ENCODE measurements at regions not wholly inside any gene's neighbourhood (a gene's known extent, or its start where the extent isn't known, plus 50 kb on each side); places are given as distances from the start of the nearest gene placed in this dataset.
"Not testable (repeated sequence)": the region's sequence is repeated elsewhere in the genome, so short reads cannot be mapped to it uniquely, and the experiment has no call there.

DNA sequence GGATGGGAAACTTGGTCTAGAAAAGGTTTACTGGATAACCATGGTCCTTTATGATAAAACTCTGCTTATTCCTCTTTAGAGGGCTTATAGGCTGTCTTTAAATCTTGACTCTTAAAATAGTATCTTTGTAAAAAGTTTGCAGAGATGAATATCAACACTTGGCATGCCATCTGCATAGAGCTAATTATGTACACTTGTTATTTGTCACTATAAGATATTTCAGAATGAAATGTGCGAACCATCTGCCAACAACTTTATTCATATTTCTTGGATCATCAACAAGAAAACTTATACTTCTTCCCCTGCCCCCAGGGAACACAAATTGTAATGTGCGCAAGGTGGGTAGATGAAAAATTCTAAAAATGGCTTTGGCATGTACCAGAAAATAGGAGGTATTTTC lies 653.0 kb upstream of the CHAC2 start:
- DNase-seq: no peak

DNA sequence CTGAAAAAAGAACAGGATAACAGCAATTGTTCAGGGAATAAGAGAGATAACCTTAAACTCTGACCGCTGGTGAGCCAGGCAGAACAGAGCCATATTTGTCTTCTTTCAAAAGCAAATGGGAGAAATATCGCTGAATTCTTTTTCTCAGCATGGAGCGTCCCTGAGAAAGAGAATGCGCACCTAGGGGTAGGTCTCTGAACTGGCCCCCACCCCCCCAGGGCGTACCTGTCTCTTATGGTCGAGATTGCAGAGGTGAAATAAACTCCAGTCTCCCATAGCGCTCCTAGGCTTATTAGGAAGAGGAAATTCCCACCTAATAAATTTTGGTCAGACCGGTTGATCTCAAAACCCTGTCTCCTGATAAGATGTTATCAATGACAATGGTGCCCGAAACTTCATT lies 655.2 kb upstream of the CHAC2 start:
- DNase-seq: not testable (repeated sequence)

DNA sequence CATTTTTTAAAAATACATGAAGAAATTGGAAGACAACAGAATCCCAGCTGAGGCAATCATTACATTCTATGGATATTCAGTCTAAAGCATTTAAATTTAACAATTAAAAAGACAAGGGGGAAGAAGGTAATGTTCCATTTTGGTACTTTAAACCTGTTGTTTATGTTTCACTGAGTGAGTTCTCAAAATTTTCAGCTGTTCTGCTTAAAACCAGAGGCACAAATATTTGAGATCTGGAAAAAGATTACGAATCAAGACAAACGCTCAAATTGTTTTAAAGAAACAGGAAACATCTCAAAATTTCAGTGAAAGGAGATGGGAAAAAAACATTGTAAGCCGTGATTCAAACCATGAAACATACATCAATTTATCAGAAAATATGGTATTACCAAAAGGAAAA lies 656.2 kb upstream of the CHAC2 start:
- no peak for DNase-seq

- DNase-seq: no peak
These were observed 656.6 kb upstream of the CHAC2 start for GRCh38 chr2:53111004-53111403.

DNA sequence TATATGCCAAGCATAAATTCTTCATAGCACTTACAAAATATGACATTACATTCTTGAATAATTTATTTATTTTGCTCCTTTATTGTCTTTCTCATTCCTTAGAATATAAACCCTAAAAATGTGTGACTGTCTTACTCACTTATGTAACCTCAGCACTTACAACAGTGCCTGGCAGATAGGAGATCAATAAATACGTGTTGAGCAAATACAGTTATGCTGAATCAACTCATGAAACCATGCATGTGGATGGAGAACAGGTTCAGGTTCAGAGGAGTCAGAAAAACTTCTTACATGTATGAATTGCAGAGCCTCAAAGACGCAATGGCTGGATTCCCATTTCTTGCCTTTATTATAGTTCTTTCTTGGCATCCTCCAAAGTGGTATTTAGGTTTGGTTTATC lies 659.4 kb upstream of the CHAC2 start:
- no peak for DNase-seq

GRCh38 chr2:53104263-53104662 lies 663.3 kb upstream of the CHAC2 start:
- no peak for DNase-seq

DNA sequence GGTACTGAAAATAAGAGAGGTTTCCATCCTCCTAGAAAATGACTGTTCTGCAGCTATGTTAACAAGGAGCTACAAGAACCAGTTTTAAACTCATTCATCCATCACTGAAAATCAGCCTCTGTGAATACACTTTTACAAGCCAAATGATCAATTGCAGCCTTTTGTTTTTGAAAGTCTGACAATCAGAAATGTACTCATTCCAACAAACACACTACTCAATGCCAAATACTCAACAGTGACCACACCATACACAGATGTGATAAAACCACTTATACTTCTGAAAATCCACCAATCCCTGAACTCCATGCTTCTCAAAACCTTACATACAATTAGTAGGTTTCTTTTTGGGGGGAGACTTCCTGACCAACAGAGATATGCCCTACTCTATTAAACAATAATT lies 663.9 kb upstream of the CHAC2 start:
- DNase-seq: no peak

DNA sequence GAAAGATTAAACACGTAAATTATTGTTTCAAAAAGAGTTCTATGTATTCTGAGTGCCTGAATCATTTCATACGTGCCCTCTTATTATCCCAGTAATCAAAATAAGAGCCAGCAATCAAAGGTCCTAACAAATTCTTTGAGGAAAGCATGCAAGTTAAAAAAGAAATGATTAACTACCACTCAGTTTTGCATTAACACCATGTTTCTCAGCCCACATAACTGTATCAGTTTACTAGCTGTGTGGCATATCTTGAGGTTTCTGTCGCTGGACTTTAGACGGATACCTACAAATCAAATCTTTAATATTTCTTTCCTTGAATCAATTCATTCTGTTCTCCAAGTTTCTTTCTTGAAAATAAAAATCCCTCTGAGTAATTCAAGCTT lies 668.9 kb upstream of the CHAC2 start:
- no peak for DNase-seq

DNA sequence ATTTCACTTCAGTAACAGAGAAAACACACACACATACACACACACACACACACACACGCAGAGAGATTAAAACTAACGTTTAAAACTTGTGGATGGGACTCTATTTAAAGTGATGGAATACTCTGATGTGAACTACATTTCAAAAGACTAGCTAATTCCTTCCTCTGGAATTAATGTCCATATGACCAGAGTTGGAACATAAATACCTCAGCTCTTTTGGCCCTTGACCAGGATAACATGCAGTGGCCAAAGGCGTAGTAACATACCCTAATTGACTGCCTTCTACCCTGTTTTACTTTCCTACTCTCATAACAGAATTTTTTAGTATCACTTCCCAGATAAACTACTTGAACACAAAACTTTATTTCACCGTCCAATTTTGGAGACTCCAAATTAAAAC lies 671.3 kb upstream of the CHAC2 start:
- DNase-seq: no peak

DNA sequence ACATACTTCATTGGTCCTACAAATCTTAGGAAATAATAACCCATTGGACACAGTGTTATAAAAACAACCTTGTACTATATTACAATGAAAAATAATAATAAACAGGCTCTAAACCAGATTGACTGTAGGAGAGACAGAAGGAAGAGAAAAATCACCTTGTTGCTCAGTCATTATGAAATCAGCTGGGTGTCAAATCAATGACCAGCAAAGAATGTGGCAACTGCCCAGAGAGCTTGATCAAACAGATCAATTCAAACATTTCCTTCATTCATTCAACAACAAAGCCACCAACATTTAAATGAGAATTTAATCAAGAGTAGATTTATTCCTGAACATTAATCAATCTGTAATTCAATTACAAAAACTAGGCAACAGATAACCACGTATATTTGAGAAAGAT lies 671.9 kb upstream of the CHAC2 start:
- no peak for DNase-seq

DNA sequence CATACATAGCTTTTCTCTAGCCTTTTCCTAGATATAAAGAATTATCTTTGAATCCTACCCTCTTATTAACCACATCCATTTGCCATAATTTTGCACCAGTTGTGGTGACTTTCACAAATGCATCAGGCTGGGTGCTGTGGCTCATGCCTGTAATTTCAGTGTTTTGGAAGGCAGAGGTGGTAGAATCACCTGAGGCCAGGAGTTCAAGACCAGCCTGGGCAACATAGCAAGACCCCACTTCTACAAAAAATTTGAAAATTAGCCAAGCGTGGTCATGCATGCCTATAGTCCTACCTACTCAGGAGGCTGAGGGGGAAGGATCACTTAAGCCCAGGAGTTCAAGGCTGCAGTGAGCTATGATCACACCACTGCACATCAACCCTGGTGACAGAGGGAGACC lies 672.4 kb upstream of the CHAC2 start:
- DNase-seq: no peak

DNA sequence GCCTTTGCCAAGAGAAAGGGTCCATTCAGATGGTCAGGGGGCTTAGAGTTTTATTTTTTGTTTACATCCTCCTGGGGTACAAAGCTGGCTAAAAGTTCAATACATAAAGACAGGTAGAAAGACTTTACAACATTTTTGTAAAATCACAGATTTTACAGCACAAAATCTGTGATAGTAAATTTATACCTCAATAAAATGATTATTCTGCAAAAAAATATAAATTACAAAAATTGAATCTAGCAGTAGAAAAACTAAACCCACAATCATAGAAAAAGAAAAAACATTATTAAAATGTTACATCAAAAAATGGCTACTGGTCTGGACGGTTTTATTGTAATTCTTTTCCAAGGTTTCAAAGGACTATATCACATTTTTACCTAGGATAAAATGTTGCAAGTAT lies 674.2 kb upstream of the CHAC2 start:
- DNase-seq: no peak

DNA sequence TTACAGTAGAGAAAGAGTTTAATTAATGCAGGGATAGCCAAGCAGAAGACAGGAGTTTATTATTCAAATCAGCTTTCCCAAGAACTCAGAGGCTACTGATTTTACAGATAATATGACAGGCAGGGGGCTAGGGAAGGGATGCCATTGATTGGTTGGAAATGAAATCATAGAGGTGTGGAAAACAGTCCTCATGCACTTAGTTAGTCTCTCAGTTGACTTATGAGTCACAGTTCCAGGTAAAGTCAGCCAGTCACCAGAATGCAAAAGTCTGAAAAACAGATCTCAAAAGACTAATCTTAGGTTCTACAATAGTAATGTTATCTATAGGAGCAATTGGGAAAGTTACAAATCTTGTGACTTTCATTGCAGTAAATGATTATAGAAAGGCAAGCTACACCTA lies 676.4 kb upstream of the CHAC2 start:
- no peak for DNase-seq

DNA sequence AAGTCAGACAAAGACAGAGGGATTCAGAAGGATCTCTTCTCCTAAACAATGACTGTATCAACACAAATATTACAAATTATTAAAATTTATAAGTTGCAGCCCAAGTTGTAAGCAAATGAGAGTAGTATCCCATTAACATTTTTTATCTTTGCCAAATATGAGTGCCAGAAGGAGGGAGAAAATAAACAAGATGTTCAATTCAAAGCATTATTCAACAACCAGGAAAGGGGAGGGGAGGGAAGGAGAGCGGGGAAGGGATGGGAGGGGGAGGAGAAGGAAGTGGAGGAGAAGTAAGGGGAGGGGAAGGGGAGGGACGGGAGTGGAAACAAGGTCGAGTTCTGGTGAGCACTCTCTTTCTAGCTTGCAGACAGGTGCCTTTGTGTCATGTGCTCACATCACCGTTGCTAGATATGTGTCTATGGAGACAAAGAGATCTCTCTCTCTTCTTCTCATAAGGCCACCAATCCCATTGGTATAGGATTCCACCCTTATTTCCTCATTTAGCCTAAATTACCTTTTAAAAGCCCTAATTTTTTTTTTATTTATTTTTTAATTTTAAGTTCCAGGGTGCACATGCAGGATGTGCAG lies 679.6 kb upstream of the CHAC2 start:
- DNase-seq: no peak

DNA sequence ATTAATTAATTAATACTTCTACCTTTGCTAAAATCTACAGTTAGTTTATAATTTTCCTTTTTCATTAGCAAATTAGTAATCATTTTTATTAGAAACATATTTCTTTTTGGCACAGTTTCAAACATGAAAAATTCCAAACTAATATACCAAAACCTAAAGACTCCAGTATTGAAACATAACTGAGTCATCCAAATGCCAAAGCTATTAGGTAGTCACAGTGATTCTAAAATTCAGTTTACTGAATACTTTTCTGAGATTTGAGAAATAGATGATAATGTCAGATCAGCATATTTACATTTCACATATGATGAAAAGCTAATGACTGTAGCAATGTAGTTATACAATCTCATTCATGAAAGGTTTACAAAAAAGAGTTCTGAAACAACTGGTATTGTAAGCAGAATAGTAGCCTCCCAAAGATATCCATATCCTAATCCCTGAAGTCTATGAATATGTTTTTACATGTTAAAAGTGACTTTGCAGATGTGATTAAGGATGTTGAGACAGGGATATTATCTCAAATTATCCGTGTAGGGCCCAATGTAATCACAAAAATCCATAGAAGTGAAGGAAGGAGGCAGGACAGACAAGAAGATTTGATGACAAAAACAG lies 680.2 kb upstream of the CHAC2 start:
- no peak for DNase-seq

DNA sequence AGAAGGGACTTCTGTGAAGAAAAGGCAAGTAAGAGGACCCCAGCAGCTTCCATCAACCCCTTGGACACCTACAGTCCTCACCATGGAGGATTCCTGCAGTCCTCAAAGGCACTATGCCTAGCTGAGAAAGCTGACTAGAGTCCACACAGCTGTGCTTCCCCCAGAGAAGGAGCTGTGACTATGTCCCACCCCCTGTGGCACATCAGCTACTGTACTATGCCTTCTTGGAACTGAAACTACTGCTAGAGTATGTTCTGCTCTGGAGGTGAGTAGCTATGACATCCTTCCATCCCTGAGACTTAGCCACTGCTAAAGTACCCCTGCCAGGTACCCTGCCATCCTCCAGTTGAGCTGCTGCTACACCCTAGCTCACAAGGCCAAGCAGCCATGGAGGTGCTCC lies 690.2 kb upstream of the CHAC2 start:
- no peak for DNase-seq

DNA sequence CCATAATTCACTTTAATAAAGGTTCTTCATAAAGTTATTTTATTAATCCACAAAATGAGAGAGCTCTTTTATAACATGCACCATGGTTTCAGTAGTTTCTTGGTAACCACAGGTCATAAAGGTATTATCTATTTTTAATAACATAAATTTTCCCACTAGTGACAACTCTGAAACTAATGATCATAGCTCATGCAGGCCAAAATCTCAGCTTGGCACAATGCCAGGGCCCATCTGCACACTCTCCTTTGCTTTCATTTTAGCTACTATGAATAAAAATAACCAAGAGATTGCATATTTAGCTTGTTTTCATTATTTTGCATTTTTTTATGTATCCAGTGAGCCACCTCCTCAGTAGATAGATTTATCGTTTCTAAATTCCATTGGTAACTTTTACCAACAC lies 691.8 kb upstream of the CHAC2 start:
- no peak for DNase-seq

GRCh38 chr2:53067533-53067932 lies 700.1 kb upstream of the CHAC2 start:
- DNase-seq: no peak

- DNase-seq: no peak
These were observed 700.5 kb upstream of the CHAC2 start for GRCh38 chr2:53067056-53067455.

DNA sequence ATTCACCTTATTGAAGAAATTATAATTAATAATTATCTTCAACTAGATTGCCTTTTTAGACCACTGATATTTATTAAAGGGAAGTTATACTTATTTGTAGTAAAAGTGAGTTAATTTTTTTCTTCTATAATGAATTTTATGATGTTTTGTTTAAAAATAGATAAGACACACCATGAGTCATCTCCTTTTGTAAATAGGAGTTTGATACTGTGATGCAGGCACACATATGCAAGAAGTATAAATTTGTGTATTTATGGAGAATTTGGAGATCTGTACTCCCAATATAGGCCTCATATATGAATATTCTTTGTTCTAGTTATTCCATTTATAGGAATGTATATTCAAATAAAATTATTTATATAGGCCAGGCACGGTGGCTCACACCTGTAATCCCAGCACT lies 703.5 kb upstream of the CHAC2 start:
- DNase-seq: no peak

GRCh38 chr2:53058526-53058925 lies 709.1 kb upstream of the CHAC2 start:
- DNase-seq: no peak

DNA sequence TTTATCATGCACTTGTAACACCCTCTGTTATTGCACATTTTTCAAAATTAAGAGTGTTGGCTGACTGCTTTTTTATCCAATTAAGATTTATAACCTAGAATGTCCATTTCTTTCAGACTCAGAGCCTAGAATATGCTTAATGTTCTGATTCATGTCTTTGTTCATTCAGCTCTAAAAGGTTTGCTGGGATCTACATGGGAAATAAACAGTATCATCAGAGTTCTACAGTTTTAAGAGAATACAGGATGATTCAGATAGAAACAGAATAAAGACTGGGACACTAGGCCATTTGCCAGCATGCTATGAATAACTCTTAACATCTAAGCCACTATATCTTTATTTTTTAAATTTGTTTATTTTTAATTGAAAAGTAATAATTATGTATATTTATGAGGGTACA lies 713.7 kb upstream of the CHAC2 start:
- no peak for DNase-seq

DNA sequence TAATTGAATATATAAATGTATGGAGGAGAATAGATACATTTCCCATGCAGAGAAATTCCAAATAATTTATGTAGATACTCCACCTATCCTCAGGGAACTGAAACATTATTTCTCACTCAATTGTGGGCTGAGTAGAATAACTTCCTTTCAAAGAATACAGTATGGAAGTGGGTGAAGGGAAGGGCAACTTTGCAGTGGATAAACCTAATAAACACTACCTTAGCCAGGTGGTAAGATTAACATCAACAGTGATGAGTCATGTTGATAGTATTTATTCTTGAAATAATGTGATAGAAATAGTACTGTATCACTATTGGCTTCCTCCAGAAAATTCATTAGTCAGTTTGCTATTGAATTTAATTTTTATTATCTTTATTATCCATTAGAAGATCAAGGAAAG lies 716.4 kb upstream of the CHAC2 start:
- DNase-seq: no peak

- no peak for DNase-seq
These were observed 726.9 kb upstream of the CHAC2 start for GRCh38 chr2:53040536-53041229.
